Nephron progenitor cell (in vitro differentiated cells): ENCODE measurements at regions not wholly inside any gene's neighbourhood (a gene's known extent, or its start where the extent isn't known, plus 50 kb on each side); places are given as distances from the start of the nearest gene placed in this dataset.

Source experiments
- DNase-seq: peaks from one replicate; pipeline ENCODE4 v3.0.0; 2021
- H3K27ac Mint-ChIP-seq: 2 replicates; pipeline ENCODE4 v1.8.0; 2021; ENCODE audit warnings: mild to moderate bottlenecking, moderate library complexity, mixed read lengths
- H3K27me3 Mint-ChIP-seq: 2 replicates; pipeline ENCODE4 v1.8.0; 2021; ENCODE audit warnings: mild to moderate bottlenecking, low read depth, mixed read lengths; ENCODE audit not compliant: poor library complexity
- H3K36me3 Mint-ChIP-seq: 2 replicates; pipeline ENCODE4 v1.8.0; 2021; ENCODE audit warnings: low read depth, mixed read lengths
- H3K4me1 Mint-ChIP-seq: 2 replicates; pipeline ENCODE4 v1.8.0; 2021; ENCODE audit warnings: mixed read lengths
- H3K4me3 Mint-ChIP-seq: 2 replicates; pipeline ENCODE4 v1.8.0; 2021; ENCODE audit warnings: mild to moderate bottlenecking, moderate library complexity, mixed read lengths
- H3K9me3 Mint-ChIP-seq: 2 replicates; pipeline ENCODE4 v1.8.0; 2021; ENCODE audit warnings: mild to moderate bottlenecking, moderate library complexity, mixed read lengths
- TF ChIP-seq, protein P1 (sequence below): fragments of 200-600 bp; sonication (generic); IDR thresholded peaks from 2 replicates; pipeline ENCODE4 v1.5.0; 2021; ENCODE audit warnings: antibody characterized with exemption

DNA sequence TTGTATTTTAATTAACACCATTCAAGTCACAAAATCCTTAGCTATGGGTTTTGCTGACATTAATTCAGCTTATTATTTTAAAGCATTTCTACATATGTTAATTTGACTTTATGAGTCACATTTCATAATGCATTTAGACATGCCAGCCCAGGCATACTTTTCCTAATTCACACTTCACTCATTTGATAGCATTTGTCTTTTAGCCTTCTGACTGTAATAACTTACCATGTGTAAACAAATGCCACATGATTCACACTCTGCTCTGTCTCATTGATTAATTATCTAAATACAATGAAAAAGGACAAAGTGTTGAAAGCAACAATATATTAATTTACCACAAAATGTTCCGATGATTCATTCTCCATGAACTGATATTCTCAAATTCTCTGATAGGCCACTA lies 927.8 kb upstream of the EPHA6 start:
- Mint-ChIP-seq H3K4me1 (no peaks in the 10 kb centered on the region), H3K4me3 (no peak overlapping the region), H3K9me3 (no peaks in the 10 kb centered on the region), H3K27ac (no peak overlapping the region), H3K27me3 (no peaks in the 10 kb centered on the region), H3K36me3 (no peaks in the 10 kb centered on the region)
- TF ChIP-seq, protein P1, sequence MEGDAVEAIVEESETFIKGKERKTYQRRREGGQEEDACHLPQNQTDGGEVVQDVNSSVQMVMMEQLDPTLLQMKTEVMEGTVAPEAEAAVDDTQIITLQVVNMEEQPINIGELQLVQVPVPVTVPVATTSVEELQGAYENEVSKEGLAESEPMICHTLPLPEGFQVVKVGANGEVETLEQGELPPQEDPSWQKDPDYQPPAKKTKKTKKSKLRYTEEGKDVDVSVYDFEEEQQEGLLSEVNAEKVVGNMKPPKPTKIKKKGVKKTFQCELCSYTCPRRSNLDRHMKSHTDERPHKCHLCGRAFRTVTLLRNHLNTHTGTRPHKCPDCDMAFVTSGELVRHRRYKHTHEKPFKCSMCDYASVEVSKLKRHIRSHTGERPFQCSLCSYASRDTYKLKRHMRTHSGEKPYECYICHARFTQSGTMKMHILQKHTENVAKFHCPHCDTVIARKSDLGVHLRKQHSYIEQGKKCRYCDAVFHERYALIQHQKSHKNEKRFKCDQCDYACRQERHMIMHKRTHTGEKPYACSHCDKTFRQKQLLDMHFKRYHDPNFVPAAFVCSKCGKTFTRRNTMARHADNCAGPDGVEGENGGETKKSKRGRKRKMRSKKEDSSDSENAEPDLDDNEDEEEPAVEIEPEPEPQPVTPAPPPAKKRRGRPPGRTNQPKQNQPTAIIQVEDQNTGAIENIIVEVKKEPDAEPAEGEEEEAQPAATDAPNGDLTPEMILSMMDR, result no peak
- DNase-seq, result no peak

- TF ChIP-seq, protein P1, result no peak
- Mint-ChIP-seq H3K27ac (no peak overlapping the region), H3K36me3 (no peaks in the 10 kb centered on the region), H3K9me3 (no peaks in the 10 kb centered on the region), H3K4me1 (no peaks in the 10 kb centered on the region), H3K27me3 (no peaks in the 10 kb centered on the region), H3K4me3 (no peak overlapping the region)
- DNase-seq, result no peak
These were observed 927.3 kb upstream of the EPHA6 start for GRCh38 chr3:95887114-95887513.

GRCh38 chr3:95894820-95895219 lies 919.6 kb upstream of the EPHA6 start:
- TF ChIP-seq, protein P1, result no peak
- DNase-seq, result no peak
- no peaks in the 10 kb centered on the region for H3K36me3 Mint-ChIP-seq
- no peak overlapping the region for H3K4me3 Mint-ChIP-seq
- no peaks in the 10 kb centered on the region for H3K4me1 Mint-ChIP-seq
- no peaks in the 10 kb centered on the region for H3K27me3 Mint-ChIP-seq
- peaks cover 5% of the 10 kb centered on the region for H3K9me3 Mint-ChIP-seq
- no peak overlapping the region for H3K27ac Mint-ChIP-seq

DNA sequence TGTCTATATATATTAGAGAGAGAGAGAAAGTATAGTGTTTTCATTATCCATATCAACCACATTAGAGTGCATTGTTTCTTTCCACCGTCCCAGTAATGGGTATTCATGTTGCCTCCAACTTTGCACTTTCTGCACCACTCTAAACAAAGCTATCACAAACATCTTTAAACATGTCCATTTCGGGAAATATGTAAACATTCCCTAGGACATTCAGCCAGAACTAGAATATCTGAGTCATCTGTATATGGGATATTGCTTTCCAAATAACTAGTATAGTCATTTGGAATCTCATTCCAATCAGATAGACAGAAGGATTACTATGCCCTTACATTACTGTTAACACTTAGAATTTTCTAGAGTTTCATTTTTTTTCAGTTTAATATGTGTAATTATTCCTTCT lies 914.9 kb upstream of the EPHA6 start:
- TF ChIP-seq, protein P1, result no peak
- Mint-ChIP-seq H3K9me3 (no peaks in the 10 kb centered on the region), H3K4me3 (no peak overlapping the region), H3K36me3 (no peaks in the 10 kb centered on the region), H3K27ac (no peak overlapping the region), H3K27me3 (peaks cover 2% of the 10 kb centered on the region), H3K4me1 (no peaks in the 10 kb centered on the region)
- DNase-seq, result no peak

GRCh38 chr3:95899911-95900310 lies 914.5 kb upstream of the EPHA6 start:
- no peaks in the 10 kb centered on the region for H3K4me1 Mint-ChIP-seq
- H3K36me3 Mint-ChIP-seq, result no peaks in the 10 kb centered on the region
- TF ChIP-seq, protein P1, result no peak
- no peaks in the 10 kb centered on the region for H3K9me3 Mint-ChIP-seq
- DNase-seq, result no peak
- no peak overlapping the region for H3K27ac Mint-ChIP-seq
- H3K4me3 Mint-ChIP-seq, result no peak overlapping the region
- H3K27me3 Mint-ChIP-seq, result peaks cover 2% of the 10 kb centered on the region

GRCh38 chr3:95901948-95902347 lies 912.4 kb upstream of the EPHA6 start:
- H3K36me3 Mint-ChIP-seq, result no peaks in the 10 kb centered on the region
- no peaks in the 10 kb centered on the region for H3K4me1 Mint-ChIP-seq
- TF ChIP-seq, protein P1, result no peak
- H3K9me3 Mint-ChIP-seq, result no peaks in the 10 kb centered on the region
- no peak overlapping the region for H3K27ac Mint-ChIP-seq
- no peak overlapping the region for H3K4me3 Mint-ChIP-seq
- H3K27me3 Mint-ChIP-seq, result peaks cover 2% of the 10 kb centered on the region
- no peak for DNase-seq
